Coronary artery (tissue), 2 donors: ENCODE measurements at regions not wholly inside any gene's neighbourhood (a gene's known extent, or its start where the extent isn't known, plus 50 kb on each side); places are given as distances from the start of the nearest gene placed in this dataset.
"Not testable (repeated sequence)": the region's sequence is repeated elsewhere in the genome, so short reads cannot be mapped to it uniquely, and the experiment has no call there.

Source experiments
- DNase-seq: peaks from one replicate; pipeline ENCODE4 v3.0.0-alpha.2; 2017; ENCODE audit warnings: low spot score
- H3K27ac ChIP-seq, 2 donors: fragments of 200-600 bp; sonication (generic); one replicate each; pipeline ENCODE4 v1.5.1; 2016 to 2019
- H3K4me3 ChIP-seq: fragments of 200-600 bp; sonication (generic); 2 replicates; pipeline ENCODE4 v1.5.1; 2016; ENCODE audit warnings: mild to moderate bottlenecking, moderate library complexity
- TF ChIP-seq, protein P1 (sequence below): fragments of 200-600 bp; sonication (generic); IDR thresholded peaks from one replicate; pipeline ENCODE4 v1.5.1; 2019; ENCODE audit warnings: antibody characterized with exemption

DNA sequence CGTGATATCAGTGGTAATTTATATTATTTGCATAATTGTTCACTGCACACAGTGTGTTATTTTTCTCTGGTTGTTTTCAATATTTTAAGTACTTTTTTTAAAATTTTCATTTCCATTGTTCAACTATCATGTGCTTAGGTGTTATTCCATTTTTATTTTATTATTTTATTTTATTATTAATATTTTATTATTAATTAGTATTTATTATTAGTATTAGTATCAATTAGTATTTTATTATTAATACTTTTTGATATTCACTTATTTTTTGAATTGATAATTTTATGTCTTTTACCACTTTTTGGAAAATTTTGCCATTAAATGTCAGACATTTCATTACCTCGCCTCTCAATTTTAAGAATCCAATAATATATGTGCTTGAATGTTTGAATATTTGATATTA lies 593.8 kb upstream of the GRM3 start:
- Histone ChIP-seq H3K27ac (no peak overlapping the region), H3K4me3 (no peak overlapping the region)
- no peak for DNase-seq
- TF ChIP-seq, protein P1, sequence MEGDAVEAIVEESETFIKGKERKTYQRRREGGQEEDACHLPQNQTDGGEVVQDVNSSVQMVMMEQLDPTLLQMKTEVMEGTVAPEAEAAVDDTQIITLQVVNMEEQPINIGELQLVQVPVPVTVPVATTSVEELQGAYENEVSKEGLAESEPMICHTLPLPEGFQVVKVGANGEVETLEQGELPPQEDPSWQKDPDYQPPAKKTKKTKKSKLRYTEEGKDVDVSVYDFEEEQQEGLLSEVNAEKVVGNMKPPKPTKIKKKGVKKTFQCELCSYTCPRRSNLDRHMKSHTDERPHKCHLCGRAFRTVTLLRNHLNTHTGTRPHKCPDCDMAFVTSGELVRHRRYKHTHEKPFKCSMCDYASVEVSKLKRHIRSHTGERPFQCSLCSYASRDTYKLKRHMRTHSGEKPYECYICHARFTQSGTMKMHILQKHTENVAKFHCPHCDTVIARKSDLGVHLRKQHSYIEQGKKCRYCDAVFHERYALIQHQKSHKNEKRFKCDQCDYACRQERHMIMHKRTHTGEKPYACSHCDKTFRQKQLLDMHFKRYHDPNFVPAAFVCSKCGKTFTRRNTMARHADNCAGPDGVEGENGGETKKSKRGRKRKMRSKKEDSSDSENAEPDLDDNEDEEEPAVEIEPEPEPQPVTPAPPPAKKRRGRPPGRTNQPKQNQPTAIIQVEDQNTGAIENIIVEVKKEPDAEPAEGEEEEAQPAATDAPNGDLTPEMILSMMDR: no peak

DNA sequence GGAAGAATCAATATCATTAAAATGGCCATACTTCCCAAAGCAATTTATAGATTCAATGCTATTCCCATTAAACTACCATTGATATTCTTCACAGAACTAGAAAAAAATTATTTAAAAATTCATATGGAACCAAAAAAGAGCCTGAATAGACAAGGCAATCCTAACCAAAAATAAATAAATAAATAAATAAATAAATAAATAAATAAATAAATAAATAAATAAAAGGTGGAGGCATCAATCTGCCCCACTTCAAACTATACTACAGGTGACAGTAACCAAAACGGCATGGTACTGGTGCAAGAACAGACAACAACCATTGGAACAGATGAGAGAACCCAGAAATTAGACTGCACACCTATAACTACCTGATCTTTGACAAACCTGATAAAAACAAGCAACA lies 598.5 kb upstream of the GRM3 start:
- H3K27ac ChIP-seq, H3K4me3 ChIP-seq, DNase-seq: not testable (repeated sequence)

GRCh38 chr7:86025807-86026206 lies 617.9 kb upstream of the GRM3 start:
- no peak for DNase-seq
- Histone ChIP-seq H3K27ac (no peak overlapping the region), H3K4me3 (no peak overlapping the region)
- TF ChIP-seq, protein P1: no peak

- TF ChIP-seq, protein P1: no peak
- no peak overlapping the region for H3K4me3 ChIP-seq
- no peak overlapping the region for H3K27ac ChIP-seq
- no peak for DNase-seq
These were observed 630.0 kb upstream of the GRM3 start for GRCh38 chr7:86013662-86014061.

- Histone ChIP-seq H3K27ac (no peak overlapping the region), H3K4me3 (no peak overlapping the region)
- TF ChIP-seq, protein P1: no peak
- no peak for DNase-seq
These were observed 630.7 kb upstream of the GRM3 start for GRCh38 chr7:86012971-86013370.

DNA sequence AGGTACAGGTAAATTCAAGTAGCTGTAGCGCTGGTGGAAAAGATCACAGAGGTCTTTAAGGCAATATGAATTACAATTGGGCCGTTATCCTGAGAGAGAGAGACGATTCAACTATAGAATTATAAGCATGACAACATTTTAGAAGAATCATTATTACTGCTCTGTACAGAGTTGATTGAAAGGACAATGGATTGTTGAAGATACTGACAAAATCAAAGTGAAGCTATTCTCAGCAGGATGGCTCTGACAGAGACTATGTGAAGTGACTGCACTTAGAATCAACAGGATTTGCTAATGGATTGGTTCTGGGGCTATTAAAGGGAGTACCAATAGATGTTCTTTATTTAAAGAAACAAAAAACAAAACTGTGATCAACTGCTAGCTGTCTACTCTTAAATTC lies 634.8 kb upstream of the GRM3 start:
- no peak for DNase-seq
- TF ChIP-seq, protein P1: no peak
- no peak overlapping the region for H3K4me3 ChIP-seq
- H3K27ac ChIP-seq: no peak overlapping the region

DNA sequence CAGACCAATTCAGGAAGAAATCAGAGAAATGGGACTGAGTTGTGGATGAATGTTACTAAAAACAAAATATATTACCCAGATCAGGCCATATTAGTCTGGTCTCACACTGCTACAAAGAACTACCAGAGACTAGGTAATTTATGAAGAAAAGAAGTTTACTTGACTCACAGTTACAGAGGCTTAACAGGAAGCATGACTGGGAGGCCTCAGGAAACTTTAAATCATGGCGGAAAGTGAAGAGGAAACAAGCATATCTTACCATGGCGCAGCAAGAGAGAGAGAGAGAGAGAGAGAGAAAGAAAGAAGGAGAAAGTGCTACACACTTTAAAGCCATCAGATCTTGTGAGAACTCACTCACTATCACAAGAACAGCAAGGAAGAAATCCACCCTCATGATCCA lies 636.8 kb upstream of the GRM3 start:
- H3K27ac ChIP-seq: no peak overlapping the region
- no peak for DNase-seq
- TF ChIP-seq, protein P1: no peak
- H3K4me3 ChIP-seq: no peak overlapping the region

GRCh38 chr7:86002858-86003257 lies 640.9 kb upstream of the GRM3 start:
- Histone ChIP-seq H3K4me3 (no peak overlapping the region), H3K27ac (no peak overlapping the region)
- no peak for DNase-seq
- TF ChIP-seq, protein P1: no peak
